Spleen (tissue), 11 donors: ENCODE measurements at regions not wholly inside any gene's neighbourhood (a gene's known extent, or its start where the extent isn't known, plus 50 kb on each side); places are given as distances from the start of the nearest gene placed in this dataset.

Experiments
- DNase-seq: peaks from one replicate; pipeline ENCODE4 v3.0.0-alpha.2; 2020
- H3K27ac ChIP-seq, 8 donors: fragments of 200-600 bp; sonication (generic) in 7 of 8; 1 replicate in 4 of 8; 2 replicates in 4 of 8; pipeline versions ENCODE4 v1.5.0 to v1.8.0; 2016 to 2021; ENCODE audit warnings: inconsistent platforms in 4 of 8, mild to moderate bottlenecking in 4 of 8, moderate library complexity in 1 of 8
- H3K27me3 ChIP-seq, 7 donors: fragments of 200-600 bp; sonication (generic) in 6 of 7; replicated peaks in 1 of 7; 1 replicate in 4 of 7; 2 replicates in 3 of 7; pipeline versions ENCODE4 v1.5.0 to v1.8.0; 2016 to 2021; ENCODE audit warnings: inconsistent platforms in 3 of 7, mild to moderate bottlenecking in 1 of 7
- H3K36me3 ChIP-seq, 6 donors: fragments of 200-600 bp; sonication (generic) in 5 of 6; 1 replicate in 4 of 6; 2 replicates in 2 of 6; pipeline versions ENCODE4 v1.5.0 to v1.8.0; 2016 to 2021; ENCODE audit warnings: inconsistent platforms in 2 of 6
- H3K4me1 ChIP-seq, 6 donors: fragments of 200-600 bp; sonication (generic) in 5 of 6; 1 replicate in 3 of 6; 2 replicates in 3 of 6; pipeline versions ENCODE4 v1.5.0 to v1.8.0; 2016 to 2021; ENCODE audit warnings: inconsistent platforms in 3 of 6
- H3K4me3 ChIP-seq, 8 donors: fragments of 200-600 bp; sonication (generic) in 7 of 8; 1 replicate in 4 of 8; 2 replicates in 4 of 8; pipeline versions ENCODE4 v1.5.0 to v1.8.0; 2016 to 2021; ENCODE audit warnings: inconsistent platforms in 4 of 8, mild to moderate bottlenecking in 4 of 8, moderate library complexity in 2 of 8
- H3K9me3 ChIP-seq, 8 donors: fragments of 200-600 bp; sonication (generic) in 7 of 8; 1 replicate in 4 of 8; 2 replicates in 4 of 8; pipeline versions ENCODE4 v1.5.0 to v1.8.0; 2016 to 2021; ENCODE audit warnings: inconsistent platforms in 4 of 8
- CTCF ChIP-seq, 11 experiments: fragments of 200-600 bp in 7 of 11; fragments of 450-650 bp in 4 of 11; sonication (generic) in 4 of 11; IDR thresholded peaks in 8 of 11; conservative IDR thresholded peaks in 3 of 11; 1 replicate in 7 of 11; 2 replicates in 4 of 11; pipeline versions ENCODE4 v1.4.0 to v1.8.0; 2016 to 2021; ENCODE audit warnings: antibody characterized with exemption in 11 of 11, inconsistent platforms in 4 of 11, mild to moderate bottlenecking in 1 of 11
- POLR2A ChIP-seq, 3 donors: fragments of 450-650 bp; IDR thresholded peaks; one replicate each; pipeline ENCODE4 v1.5.1; 2017; ENCODE audit warnings: antibody characterized with exemption in 3 of 3, mild to moderate bottlenecking in 1 of 3
- POLR2AphosphoS5 ChIP-seq, 3 donors: sonication (generic); formaldehyde crosslinking; IDR thresholded peaks; one replicate each; pipeline ENCODE4 v1.5.1; 2017; ENCODE audit warnings: antibody characterized with exemption in 3 of 3
- WGBS, 5 donors: extraction: QIAGEN DNeasy Blood & Tissue Kit in 3 of 5; methylation state at CpG; one replicate each; pipeline versions ENCODE4 v1.1.5 to v1.1.7; 2013 to 2018; 5-methylcytosine and 5-hydroxymethylcytosine counted together
- intact Hi-C: fragments of 100-400 bp; cut with DNase I; formaldehyde crosslinking; loops from one replicate; pipeline ENCODE4 v1.15.0; 2023; ENCODE audit warnings: low total_unique reads
- donor health status: healthy with polysubstance abuse.
- donor health status: DM: no; HTN: no; CAD: no; lungs with moderate emphysema.
- donor health status: DM: no; HTN: no; CAD: no.
- donor health status: Bipolar disorder and iron deficiency.
- donor health status: healthy.
- donor health status: DM: no; HTN: no; CAD: no.
- donor health status: DM: yes; HTN: yes; CAD: no.

- intact Hi-C loops, result no loop called here
- H3K36me3 ChIP-seq, result no peaks in the 10 kb centered on the region
- no peak overlapping the region for H3K4me3 ChIP-seq
- no peaks in the 10 kb centered on the region for H3K9me3 ChIP-seq
- no peak for TF ChIP-seq POLR2A (IDR thresholded peaks at IDR 0.05)
- peaks cover 0 to 7% (median 0%) of the 10 kb centered on the region in 6 donors for H3K4me1 ChIP-seq
- 74 to 87% (median 81%) methylated on average over 8 of the region's 8 CpGs for WGBS, 5 donors
- no peaks in the 10 kb centered on the region for H3K27me3 ChIP-seq
- DNase-seq, result no peak
- H3K27ac ChIP-seq, result no peak overlapping the region
These were observed 679.4 kb upstream of the KIRREL3 start for GRCh38 chr11:127679816-127680545.

GRCh38 chr11:127678631-127679030, 678.1 kb upstream of the KIRREL3 start:
- H3K27me3 ChIP-seq, result no peaks in the 10 kb centered on the region
- 59 to 78% (median 75%) methylated on average over 2 of the region's 2 CpGs for WGBS, 5 donors
- no peaks in the 10 kb centered on the region for H3K9me3 ChIP-seq
- DNase-seq, result no peak
- TF ChIP-seq POLR2A (IDR thresholded peaks at IDR 0.05), result no peak
- TF ChIP-seq CTCF (IDR thresholded peaks at IDR 0.05 in 8 of 11, conservative IDR thresholded peaks at IDR 0.05 in 3 of 11), result no peak
- no peak for TF ChIP-seq POLR2AphosphoS5 (IDR thresholded peaks at IDR 0.05)
- H3K4me3 ChIP-seq, result no peak overlapping the region
- intact Hi-C loops, result no loop called here
- peaks cover 0 to 7% (median 0%) of the 10 kb centered on the region in 6 donors for H3K4me1 ChIP-seq
- H3K36me3 ChIP-seq, result no peaks in the 10 kb centered on the region
- H3K27ac ChIP-seq, result no peak overlapping the region

GRCh38 chr11:127677660-127678425, 677.3 kb upstream of the KIRREL3 start:
- Histone ChIP-seq H3K27ac (no peak overlapping the region), H3K27me3 (no peaks in the 10 kb centered on the region), H3K9me3 (no peaks in the 10 kb centered on the region), H3K4me1 (peaks cover 0 to 7% (median 0%) of the 10 kb centered on the region in 6 donors), H3K4me3 (no peak overlapping the region), H3K36me3 (no peaks in the 10 kb centered on the region)
- TF ChIP-seq CTCF (IDR thresholded peaks at IDR 0.05 in 8 of 11, conservative IDR thresholded peaks at IDR 0.05 in 3 of 11), result no peak
- no peak for TF ChIP-seq POLR2A (IDR thresholded peaks at IDR 0.05)
- WGBS, 5 donors, result 86 to 94% (median 91%) methylated on average over 4 of the region's 4 CpGs
- no peak for DNase-seq
- intact Hi-C loops, result no loop called here

- intact Hi-C loops, result no loop called here
- Histone ChIP-seq H3K4me1 (peaks cover 0 to 7% (median 0%) of the 10 kb centered on the region in 6 donors), H3K9me3 (no peaks in the 10 kb centered on the region), H3K4me3 (no peak overlapping the region), H3K27me3 (no peaks in the 10 kb centered on the region), H3K27ac (no peak overlapping the region), H3K36me3 (no peaks in the 10 kb centered on the region)
- 49 to 68% (median 61%) methylated on average over 2 of the region's 2 CpGs for WGBS, 5 donors
- no peak for TF ChIP-seq CTCF (IDR thresholded peaks at IDR 0.05 in 8 of 11, conservative IDR thresholded peaks at IDR 0.05 in 3 of 11)
- TF ChIP-seq POLR2A (IDR thresholded peaks at IDR 0.05), result no peak
- TF ChIP-seq POLR2AphosphoS5 (IDR thresholded peaks at IDR 0.05), result no peak
- DNase-seq, result no peak
These were observed 675.0 kb upstream of the KIRREL3 start for GRCh38 chr11:127675581-127675980.
